NCI-H1436 treated with DMSO at 0.1 percent for 48 hours (cell line): ENCODE measurements at regions not wholly inside any gene's neighbourhood (a gene's known extent, or its start where the extent isn't known, plus 50 kb on each side); places are given as distances from the start of the nearest gene placed in this dataset.
"Not testable (repeated sequence)": the region's sequence is repeated elsewhere in the genome, so short reads cannot be mapped to it uniquely, and the experiment has no call there.

Source experiments
- DNase-seq: peaks from one replicate; lab custom pipeline; 2025; lab: John Stamatoyannopoulos, UW

GRCh38 chr2:236994361-236994760 is 91.3 kb upstream of the COPS8 start:
- no peak for DNase-seq

DNA sequence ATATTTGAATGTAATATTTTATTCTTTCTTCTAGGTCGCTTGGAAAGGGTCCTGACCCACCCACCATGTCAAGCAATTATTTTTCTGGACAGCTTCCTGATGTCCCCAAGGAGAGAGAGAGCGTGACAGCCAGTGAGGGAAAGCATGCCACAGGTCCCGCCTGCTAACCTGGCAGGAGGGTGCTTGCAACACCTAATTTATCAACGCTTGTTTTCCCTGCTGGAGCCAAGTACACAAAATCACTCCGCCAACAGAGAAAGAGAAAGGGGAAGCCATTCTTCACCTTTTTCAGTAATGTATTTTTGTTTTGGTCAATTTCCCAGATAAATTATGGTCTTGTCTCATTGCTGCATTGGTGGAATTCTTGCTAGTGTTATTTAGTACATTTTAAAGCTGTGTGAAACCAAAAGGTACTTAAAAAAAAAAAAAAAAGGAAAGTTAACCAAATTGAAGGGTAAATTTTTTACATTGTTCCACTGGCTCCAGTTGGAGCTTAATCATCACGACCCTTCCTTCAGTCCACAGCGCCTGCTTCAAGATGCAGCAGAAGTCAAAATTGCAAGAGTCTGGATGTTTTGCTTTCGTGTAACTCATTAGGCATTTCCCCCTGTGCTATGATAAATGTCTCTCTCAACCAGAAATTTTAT is 88.5 kb upstream of the COPS8 start:
- DNase-seq: peak; percentile 6

GRCh38 chr2:236998236-236998635 is 87.5 kb upstream of the COPS8 start:
- no peak for DNase-seq

DNA sequence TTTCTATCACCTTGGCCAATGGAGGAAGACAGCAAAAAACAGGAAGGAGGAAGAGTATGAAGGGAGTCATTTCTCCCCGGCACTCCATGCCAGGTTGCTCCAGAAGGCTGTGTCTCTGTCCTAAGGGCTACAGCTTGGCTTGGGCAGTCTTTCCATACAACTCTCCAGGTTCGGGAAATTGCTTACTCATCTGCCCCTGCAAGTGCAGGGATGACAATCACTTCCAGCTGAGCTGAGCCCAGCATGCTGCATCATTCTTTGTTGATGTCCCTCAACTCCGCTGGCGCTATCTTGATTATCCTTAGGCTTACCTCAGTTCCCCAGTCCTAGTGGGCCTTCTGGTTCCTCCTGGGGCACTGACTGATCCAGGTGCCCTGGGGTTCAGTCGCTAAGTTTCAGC is 86.9 kb upstream of the COPS8 start:
- DNase-seq: no peak

DNA sequence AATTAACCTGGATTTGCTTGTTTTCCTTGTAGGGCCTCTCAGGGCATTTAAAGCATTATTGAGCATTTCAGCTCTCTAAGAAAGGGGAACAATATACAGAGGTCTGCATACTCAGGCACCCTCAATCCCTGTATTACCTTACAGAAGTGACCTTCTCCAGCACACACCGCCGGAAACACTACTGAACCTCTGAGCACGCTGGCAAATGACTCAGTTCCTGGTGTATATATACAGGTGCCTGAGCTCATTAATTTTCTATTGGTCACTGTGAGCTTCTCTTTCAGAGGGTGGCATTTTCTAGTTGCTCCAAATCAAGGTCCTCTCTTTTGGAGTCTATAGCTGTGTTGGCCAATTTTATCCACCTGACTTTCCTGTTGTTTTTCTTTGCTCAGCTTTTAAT is 85.2 kb upstream of the COPS8 start:
- no peak for DNase-seq

DNA sequence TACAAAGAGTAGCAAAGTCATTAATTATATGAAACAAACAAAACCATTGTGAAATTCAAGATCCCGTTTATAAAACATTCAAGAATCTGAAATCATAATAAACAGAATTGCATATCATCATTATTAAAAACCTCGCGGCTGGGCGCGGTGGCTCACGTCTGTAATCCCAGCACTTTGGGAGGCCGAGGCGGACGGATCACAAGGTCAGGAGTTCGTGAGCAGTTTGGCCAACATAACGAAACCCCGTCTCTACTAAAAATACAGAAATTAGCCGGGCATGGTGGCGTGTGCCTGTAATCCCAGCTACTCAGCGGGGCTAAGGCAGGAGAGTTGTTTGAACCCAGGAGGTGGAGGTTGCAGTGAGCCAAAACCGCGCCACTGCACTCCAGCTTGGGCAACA is 80.3 kb upstream of the COPS8 start:
- DNase-seq: not testable (repeated sequence)

DNA sequence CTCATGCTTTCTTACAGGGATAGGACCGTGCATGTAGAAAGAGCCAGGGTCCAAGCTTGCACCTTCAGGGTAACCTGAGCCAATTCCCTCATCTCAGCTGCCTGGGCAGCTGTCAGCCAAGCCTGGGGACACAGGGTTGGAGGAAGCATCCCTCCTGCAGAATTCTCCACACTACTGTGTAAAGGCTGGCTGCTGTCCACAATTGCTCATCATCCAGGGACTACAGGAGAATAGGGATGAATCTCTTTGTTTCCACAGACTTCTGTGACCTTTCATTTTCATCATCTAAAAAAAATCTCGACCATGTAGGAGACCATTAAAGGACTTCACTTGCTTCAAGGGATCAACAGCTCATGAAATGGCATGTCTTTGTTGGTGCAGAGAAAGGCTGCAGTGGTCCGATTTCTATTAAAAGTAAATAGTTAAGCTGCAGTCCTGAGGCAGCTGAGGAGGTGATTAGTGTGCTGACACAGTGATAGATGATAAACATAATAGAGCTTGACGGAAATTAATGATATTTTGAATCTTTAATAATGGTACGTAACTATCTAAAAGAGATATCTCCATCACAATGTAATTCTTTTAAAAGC is 74.4 kb upstream of the COPS8 start:
- DNase-seq: no peak

- no peak for DNase-seq
Measured at GRCh38 chr2:237012004-237012403, 73.7 kb upstream of the COPS8 start.

DNA sequence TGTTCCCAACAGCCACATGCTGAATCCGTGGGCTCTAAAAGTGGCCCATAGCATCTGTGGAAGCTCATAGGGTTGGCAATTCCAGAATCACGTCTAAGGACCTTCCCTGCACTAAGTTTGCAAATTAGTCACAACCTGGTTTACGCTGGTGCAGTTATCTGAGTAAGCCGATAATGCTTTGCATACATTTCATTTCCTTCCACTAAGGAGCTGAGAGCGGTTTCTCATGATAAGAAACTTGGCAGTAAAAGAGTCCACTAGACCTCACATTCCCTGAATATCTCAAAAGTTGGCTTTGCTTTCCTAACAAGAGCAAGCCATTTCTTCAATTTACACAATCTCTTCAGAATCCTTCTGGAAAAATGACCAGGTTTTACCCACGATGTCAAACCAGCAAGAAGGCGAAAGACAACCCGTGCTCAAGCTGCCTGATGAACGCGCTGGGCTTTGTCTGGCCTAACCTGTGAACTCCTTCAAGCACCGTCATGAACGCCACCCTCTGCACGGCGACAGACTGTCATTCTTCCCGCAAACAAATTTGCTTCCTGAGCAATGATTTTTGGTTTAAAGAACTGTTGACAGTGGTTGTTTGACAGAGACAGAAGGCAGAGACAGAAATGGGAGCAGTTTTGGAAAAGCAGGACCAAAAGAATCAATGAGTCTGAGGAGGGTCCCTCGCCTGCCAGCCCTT is 73.0 kb upstream of the COPS8 start:
- DNase-seq: no peak

- no peak for DNase-seq
Measured at GRCh38 chr2:237016121-237016915, 69.4 kb upstream of the COPS8 start.

DNA sequence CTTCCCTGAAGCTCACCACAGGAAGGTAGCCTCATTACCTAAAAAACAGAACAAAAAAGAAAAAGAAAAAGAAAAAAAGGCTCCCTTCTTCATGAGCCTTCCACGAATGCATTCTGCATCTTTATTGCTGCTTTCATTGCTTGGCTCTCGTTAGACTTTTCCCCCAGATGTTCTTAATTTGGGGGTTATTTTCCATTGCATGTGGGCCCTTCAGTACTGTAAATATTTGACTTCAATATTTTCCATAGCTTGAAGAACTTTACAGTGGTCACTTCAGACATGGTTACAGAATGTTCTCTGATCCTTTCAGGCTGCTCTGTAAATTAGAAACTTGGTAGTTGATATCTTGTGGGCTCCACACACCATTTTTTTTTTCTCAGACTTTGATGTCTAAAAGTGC is 65.6 kb upstream of the COPS8 start:
- DNase-seq: no peak

DNA sequence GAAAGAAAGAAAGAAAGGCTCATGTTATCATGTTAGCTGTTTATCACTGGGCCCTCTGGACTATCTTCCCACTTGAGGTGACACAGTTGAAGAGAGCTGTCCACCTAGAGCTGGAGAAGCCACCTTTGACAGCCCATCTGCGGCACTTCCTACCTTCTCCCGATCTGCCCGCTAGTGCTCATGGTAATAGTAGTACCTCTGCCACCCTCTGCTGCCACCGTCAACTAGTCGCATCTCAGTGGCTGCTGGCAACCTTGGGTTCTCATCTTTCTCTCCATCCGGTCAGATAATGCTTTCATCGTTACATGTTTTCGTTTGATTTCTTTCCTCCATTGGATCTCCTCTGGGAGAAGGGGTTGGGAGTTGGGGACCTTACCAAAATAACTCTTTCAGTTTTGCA is 63.2 kb upstream of the COPS8 start:
- no peak for DNase-seq

DNA sequence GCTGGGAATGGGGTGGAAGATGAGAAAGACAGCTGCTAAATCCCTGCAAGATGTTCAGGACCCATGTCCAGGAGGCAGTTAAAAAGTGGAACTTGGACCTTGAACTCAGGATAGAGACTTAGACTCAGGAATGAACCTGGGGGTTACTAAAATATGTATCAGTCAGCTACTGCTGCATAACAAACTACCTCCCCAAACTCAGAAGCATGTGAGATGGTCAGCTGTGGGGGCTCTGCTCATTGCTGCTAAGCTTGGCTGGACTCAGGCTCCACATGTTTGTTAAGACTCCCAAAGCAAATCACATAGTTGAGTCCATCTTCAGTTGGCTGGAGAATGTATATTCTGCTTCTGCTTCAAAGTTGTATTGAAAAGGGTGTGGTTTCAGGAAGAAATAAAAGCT is 61.4 kb upstream of the COPS8 start:
- DNase-seq: no peak

GRCh38 chr2:237025090-237025865 is 60.4 kb upstream of the COPS8 start:
- DNase-seq: no peak

GRCh38 chr2:237026981-237027711 is 58.5 kb upstream of the COPS8 start:
- peak; percentile 4 for DNase-seq

DNA sequence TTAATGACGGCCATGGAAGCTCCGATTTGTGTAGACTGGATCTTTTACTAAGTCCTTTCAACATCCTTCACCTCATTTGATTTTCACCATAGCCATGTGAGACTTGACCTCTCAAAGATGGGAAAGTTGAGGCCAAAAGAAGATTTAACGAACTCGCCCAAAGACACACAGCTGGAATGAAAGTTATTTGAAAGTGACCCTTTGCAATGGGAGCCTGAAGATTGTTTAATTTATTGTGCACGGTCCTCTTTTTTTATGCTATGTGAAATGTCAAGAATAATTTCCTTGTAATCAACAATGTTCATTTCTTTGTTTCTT is 58.0 kb upstream of the COPS8 start:
- no peak for DNase-seq

DNA sequence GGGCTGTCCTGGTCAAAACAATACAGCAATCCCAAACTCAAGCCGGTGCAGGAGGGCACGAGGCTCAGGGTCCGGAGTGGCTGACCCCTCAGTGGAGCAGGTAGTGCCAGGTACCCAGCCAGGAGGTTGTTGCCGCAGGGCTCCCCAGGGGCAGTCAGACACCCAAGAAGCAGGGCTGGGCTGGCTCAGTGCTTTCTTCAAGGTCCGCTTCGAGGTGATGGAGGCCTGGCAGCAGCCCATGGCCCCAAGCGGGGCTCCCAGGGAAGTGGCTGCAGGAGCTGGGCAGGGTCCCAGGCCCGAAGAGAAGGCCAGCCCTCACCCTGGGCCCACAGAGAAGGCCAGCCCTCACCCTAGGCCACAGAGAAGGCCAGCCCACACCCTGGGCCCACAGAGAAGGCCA is 55.3 kb upstream of the COPS8 start:
- DNase-seq: no peak

DNA sequence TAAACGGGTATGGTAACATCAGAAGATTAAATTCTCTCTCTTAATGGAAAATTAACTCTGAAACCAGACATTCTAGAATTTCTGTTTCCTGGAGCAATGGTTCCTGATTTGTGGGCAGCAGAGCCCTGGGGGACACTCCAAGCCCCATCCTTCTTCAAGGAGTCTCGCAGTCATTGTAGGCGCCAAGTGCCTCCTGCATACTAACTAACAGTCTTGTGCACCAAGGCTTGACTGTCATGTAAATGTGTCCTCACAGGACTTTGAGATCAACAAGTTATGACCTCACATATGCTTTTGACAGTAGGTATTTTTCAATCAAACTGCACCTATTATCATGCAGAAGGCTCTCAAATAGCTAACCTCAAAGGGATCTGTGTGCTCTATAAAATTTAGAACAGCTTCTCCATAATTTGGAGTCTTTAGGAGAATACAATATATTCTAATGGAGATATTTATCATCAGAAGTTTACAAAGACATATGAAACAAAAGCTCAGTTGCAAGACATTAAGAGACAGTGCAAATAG is 52.1 kb upstream of the COPS8 start:
- no peak for DNase-seq

DNA sequence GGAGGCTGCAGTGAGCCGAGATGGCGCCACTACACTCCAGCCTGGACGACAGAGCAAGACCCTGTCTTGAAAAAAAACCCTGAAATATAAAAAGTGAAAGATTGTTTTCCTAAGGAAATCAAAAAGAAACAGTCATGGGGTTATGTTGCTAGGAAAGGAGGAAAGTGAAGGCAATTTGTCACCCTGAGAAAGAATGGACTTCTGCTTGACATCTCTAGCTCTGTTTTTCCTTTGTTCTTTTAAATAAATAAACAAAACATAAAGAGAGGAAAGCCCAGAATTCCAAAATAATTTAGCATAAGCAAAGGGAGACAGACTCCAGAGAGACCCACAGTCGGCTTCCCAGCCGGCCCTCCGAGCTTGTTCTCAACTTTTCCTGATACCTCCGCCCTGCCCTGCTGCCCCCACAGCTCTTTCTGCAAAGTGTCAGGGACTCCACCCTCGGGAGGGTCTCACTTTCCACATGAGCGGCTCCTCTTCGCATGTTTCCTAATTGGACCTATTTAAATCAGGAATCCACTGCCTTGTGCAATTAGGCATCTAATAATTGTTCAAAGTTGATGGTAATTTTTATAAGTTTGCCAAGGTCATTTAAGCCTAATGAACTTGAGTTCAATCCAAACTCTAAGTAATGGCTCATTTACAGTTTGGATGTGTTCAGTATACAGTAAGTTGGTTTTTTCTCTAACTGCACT is 49.8 kb upstream of the COPS8 start:
- no peak for DNase-seq
